ENCODE measurements at regions not wholly inside any gene's neighbourhood (a gene's known extent, or its start where the extent isn't known, plus 50 kb on each side); places are given as distances from the start of the nearest gene placed in this dataset.

- no peak for DNase-seq (ENCODE audit: low read depth)
Observed at GRCh38 chr3:106215047-106215446, 346.2 kb upstream of the CBLB start.

- no peak for DNase-seq (ENCODE audit: low read depth)
Observed at GRCh38 chr3:106217745-106218144, 348.9 kb upstream of the CBLB start.

GRCh38 chr3:106227068-106227467 lies 358.3 kb upstream of the CBLB start:
- DNase-seq (ENCODE audit: low read depth): no peak

- DNase-seq (ENCODE audit: low read depth): no peak
Observed at GRCh38 chr3:106228271-106228670, 359.5 kb upstream of the CBLB start.

GRCh38 chr3:106229495-106230278 lies 360.9 kb upstream of the CBLB start:
- DNase-seq (ENCODE audit: low read depth): no peak

GRCh38 chr3:106231086-106231485 lies 362.3 kb upstream of the CBLB start:
- DNase-seq (ENCODE audit: low read depth): no peak

GRCh38 chr3:106232956-106233355 lies 364.1 kb upstream of the CBLB start:
- DNase-seq (ENCODE audit: low read depth): no peak

- DNase-seq (ENCODE audit: low read depth): no peak
Observed at GRCh38 chr3:106239195-106239697, 370.4 kb upstream of the CBLB start.

GRCh38 chr3:106241593-106241992 lies 372.8 kb upstream of the CBLB start:
- no peak for DNase-seq (ENCODE audit: low read depth)

GRCh38 chr3:106242781-106243180 lies 374.0 kb upstream of the CBLB start:
- DNase-seq (ENCODE audit: low read depth): no peak

- no peak for DNase-seq (ENCODE audit: low read depth)
Observed at GRCh38 chr3:106245400-106245799, 376.6 kb upstream of the CBLB start.

GRCh38 chr3:106247902-106248684 lies 379.3 kb upstream of the CBLB start:
- DNase-seq (ENCODE audit: low read depth): no peak

- DNase-seq (ENCODE audit: low read depth): no peak
Observed at GRCh38 chr3:106249159-106249558, 380.3 kb upstream of the CBLB start.

- DNase-seq (ENCODE audit: low read depth): no peak
Observed at GRCh38 chr3:106249981-106250380, 381.2 kb upstream of the CBLB start.

- no peak for DNase-seq (ENCODE audit: low read depth)
Observed at GRCh38 chr3:106251160-106251892, 382.5 kb upstream of the CBLB start.

- DNase-seq (ENCODE audit: low read depth): no peak
Observed at GRCh38 chr3:106255870-106256248, 387.0 kb upstream of the CBLB start.

GRCh38 chr3:106256249-106256957 lies 387.6 kb upstream of the CBLB start:
- DNase-seq (ENCODE audit: low read depth): no peak

GRCh38 chr3:106257172-106257571 lies 388.4 kb upstream of the CBLB start:
- no peak for DNase-seq (ENCODE audit: low read depth)

- DNase-seq (ENCODE audit: low read depth): no peak
Observed at GRCh38 chr3:106261396-106261795, 392.6 kb upstream of the CBLB start.

GRCh38 chr3:106261915-106262683 lies 393.3 kb upstream of the CBLB start:
- DNase-seq (ENCODE audit: low read depth): no peak

- DNase-seq (ENCODE audit: low read depth): no peak
Observed at GRCh38 chr3:106263011-106263410, 394.2 kb upstream of the CBLB start.

All from stimulated activated CD8-positive, alpha-beta memory T cell treated with anti-CD3 and anti-CD28 coated beads, Interleukin-15, amount 100 ng/mL, for 24 hours (primary cell).